A673 (cell line): ENCODE measurements at regions not wholly inside any gene's neighbourhood (a gene's known extent, or its start where the extent isn't known, plus 50 kb on each side); places are given as distances from the start of the nearest gene placed in this dataset.

Source experiments
- CTCF ChIP-seq: fragments of 300-800, 200-600 bp; sonication (generic); conservative IDR thresholded peaks from 2 replicates; pipeline ENCODE4 v1.5.1; 2017; ENCODE audit warnings: low read depth, mild to moderate bottlenecking, antibody characterized with exemption, low read length, moderate library complexity, mixed read lengths
- EZH2 ChIP-seq: fragments of 200-600 bp; sonication (generic); IDR thresholded peaks from 2 replicates; pipeline ENCODE4 v1.6.1; 2017; ENCODE audit warnings: borderline replicate concordance, low read depth, mild to moderate bottlenecking, mixed read lengths, antibody characterized with exemption, low read length; ENCODE audit not compliant: poor library complexity, severe bottlenecking

GRCh38 chr3:160140756-160141155, 84.5 kb upstream of the C3orf80 start:
- no peak for TF ChIP-seq CTCF
- TF ChIP-seq EZH2, result no peak
